WTC11 (cell line): ENCODE measurements at regions not wholly inside any gene's neighbourhood (a gene's known extent, or its start where the extent isn't known, plus 50 kb on each side); places are given as distances from the start of the nearest gene placed in this dataset.

Experiments
- ATAC-seq: fragments of 200-7000 bp; cut with Tn5 transposase; 2 replicates; pipeline ENCODE4 v1.10.0; 2021; ENCODE audit warnings: mild to moderate bottlenecking, moderate library complexity
- CTCF ChIA-PET: fragments of 300-600 bp; sonication (Branson Sonifier 250); formaldehyde crosslinking; loops from one replicate; lab custom pipeline; 2021; ENCODE audit warnings: antibody characterized with exemption; lab: Charles Lee
- POLR2A ChIA-PET: fragments of 350-600 bp; sonication (Branson Sonifier 250); formaldehyde crosslinking; loops from one replicate; lab custom pipeline; 2021; ENCODE audit warnings: antibody characterized with exemption; lab: Charles Lee
- DNase-seq: peaks from one replicate; pipeline ENCODE4 v3.0.0; 2021; ENCODE audit warnings: low spot score
- H3K27ac Mint-ChIP-seq: 2 replicates; pipeline ENCODE4 v1.8.0; 2021; ENCODE audit warnings: mixed read lengths
- H3K27me3 Mint-ChIP-seq: 2 replicates; pipeline ENCODE4 v1.8.0; 2021; ENCODE audit warnings: low read depth, mild to moderate bottlenecking, moderate library complexity, mixed read lengths
- H3K36me3 Mint-ChIP-seq: 2 replicates; pipeline ENCODE4 v1.8.0; 2021; ENCODE audit warnings: mixed read lengths
- H3K4me1 Mint-ChIP-seq: 2 replicates; pipeline ENCODE4 v1.8.0; 2022; ENCODE audit warnings: mixed read lengths
- H3K4me3 Mint-ChIP-seq: 2 replicates; pipeline ENCODE4 v1.8.0; 2021; ENCODE audit warnings: mild to moderate bottlenecking, moderate library complexity, mixed read lengths
- H3K9me3 Mint-ChIP-seq: 2 replicates; pipeline ENCODE4 v1.8.0; 2021; ENCODE audit warnings: mixed read lengths
- ARID4B ChIP-seq: sonication (generic); formaldehyde crosslinking; IDR thresholded peaks from 2 replicates; pipeline ENCODE4 v1.8.0; 2023; ENCODE audit warnings: missing genetic modification reagents, mild to moderate bottlenecking, borderline replicate concordance
- CREB1 ChIP-seq: sonication (generic); formaldehyde crosslinking; IDR thresholded peaks from 2 replicates; pipeline ENCODE4 v1.8.0; 2023; ENCODE audit warnings: mild to moderate bottlenecking, missing genetic modification reagents
- FOXP4 ChIP-seq: sonication (generic); formaldehyde crosslinking; IDR thresholded peaks from 2 replicates; pipeline ENCODE4 v1.8.0; 2022; ENCODE audit warnings: mild to moderate bottlenecking, missing genetic modification reagents
- GRHL2 ChIP-seq: fragments of 250-450 bp; sonication (Bioruptor Pico); IDR thresholded peaks from 2 replicates; pipeline ENCODE4 v1.8.0; 2022; ENCODE audit warnings: mild to moderate bottlenecking, moderate library complexity; ENCODE audit not compliant: insufficient replicate concordance, severe bottlenecking
- IRF1 ChIP-seq: sonication (generic); formaldehyde crosslinking; IDR thresholded peaks from 2 replicates; pipeline ENCODE4 v1.8.0; 2023; ENCODE audit warnings: missing genetic modification reagents
- MAX ChIP-seq: sonication (generic); formaldehyde crosslinking; IDR thresholded peaks from 2 replicates; pipeline ENCODE4 v1.8.0; 2022; ENCODE audit warnings: mild to moderate bottlenecking, missing genetic modification reagents
- MLX ChIP-seq: sonication (generic); formaldehyde crosslinking; IDR thresholded peaks from 2 replicates; pipeline ENCODE4 v1.8.1; 2023; ENCODE audit warnings: mild to moderate bottlenecking, missing genetic modification reagents, moderate library complexity
- NFE2L1 ChIP-seq: sonication (generic); formaldehyde crosslinking; IDR thresholded peaks from 2 replicates; pipeline ENCODE4 v1.8.1; 2023; ENCODE audit warnings: missing genetic modification reagents
- NFYB ChIP-seq: sonication (generic); formaldehyde crosslinking; conservative IDR thresholded peaks from 2 replicates; pipeline ENCODE4 v1.8.0; 2022; ENCODE audit warnings: low read depth, missing genetic modification reagents
- NR2C2 ChIP-seq: sonication (generic); formaldehyde crosslinking; IDR thresholded peaks from 2 replicates; pipeline ENCODE4 v1.8.0; 2022; ENCODE audit warnings: mild to moderate bottlenecking, missing genetic modification reagents
- PRRX2 ChIP-seq: fragments of 250-450 bp; sonication (Bioruptor Pico); IDR thresholded peaks from 2 replicates; pipeline ENCODE4 v1.8.0; 2021; ENCODE audit warnings: mild to moderate bottlenecking
- TCF7 ChIP-seq: sonication (generic); formaldehyde crosslinking; IDR thresholded peaks from 2 replicates; pipeline ENCODE4 v1.8.0; 2022; ENCODE audit warnings: mild to moderate bottlenecking, low read depth, missing genetic modification reagents, moderate library complexity
- TEAD4 ChIP-seq: sonication (generic); formaldehyde crosslinking; IDR thresholded peaks from 2 replicates; pipeline ENCODE4 v1.8.0; 2022; ENCODE audit warnings: mild to moderate bottlenecking, missing genetic modification reagents
- TP53 ChIP-seq: sonication (generic); formaldehyde crosslinking; IDR thresholded peaks from 2 replicates; pipeline ENCODE4 v1.8.1; 2023; ENCODE audit warnings: mild to moderate bottlenecking, missing genetic modification reagents
- ZMAT4 ChIP-seq: fragments of 250-450 bp; sonication (Bioruptor Pico); IDR thresholded peaks from 2 replicates; pipeline ENCODE4 v1.9.0; 2021; ENCODE audit warnings: mild to moderate bottlenecking
- ZNF138 ChIP-seq: sonication (generic); formaldehyde crosslinking; conservative IDR thresholded peaks from 2 replicates; pipeline ENCODE4 v1.8.1; 2022; ENCODE audit warnings: mild to moderate bottlenecking, moderate library complexity, missing genetic modification reagents
- ZNF232 ChIP-seq: sonication (generic); formaldehyde crosslinking; IDR thresholded peaks from 2 replicates; pipeline ENCODE4 v1.8.0; 2022; ENCODE audit warnings: mild to moderate bottlenecking, missing genetic modification reagents
- ZNF532 ChIP-seq: fragments of 250-450 bp; sonication (Bioruptor Pico); IDR thresholded peaks from 2 replicates; pipeline ENCODE4 v1.9.0; 2021; ENCODE audit warnings: mild to moderate bottlenecking, borderline replicate concordance
- ZNF671 ChIP-seq: fragments of 250-450 bp; sonication (Bioruptor Pico); IDR thresholded peaks from 2 replicates; pipeline ENCODE4 v1.8.0; 2021; ENCODE audit warnings: mild to moderate bottlenecking
- ZSCAN18 ChIP-seq: fragments of 250-450 bp; sonication (Bioruptor Pico); IDR thresholded peaks from 2 replicates; pipeline ENCODE4 v2.1.2; 2022; ENCODE audit warnings: mild to moderate bottlenecking, moderate library complexity

- no peaks in the 10 kb centered on the region for H3K9me3 Mint-ChIP-seq
- peaks cover 4% of the 10 kb centered on the region; the same call in 1 of the 2 replicates for H3K4me1 Mint-ChIP-seq
- POLR2A ChIA-PET, result no interaction called here
- ATAC-seq (no peak), DNase-seq (no peak)
- no peak overlapping the region for H3K27ac Mint-ChIP-seq
- TF ChIP-seq ZMAT4 (CRISPR knock-in tag) (no peak), ZNF232 (CRISPR knock-in tag) (no peak), ZNF532 (CRISPR knock-in tag) (no peak), NR2C2 (CRISPR knock-in tag) (no peak), PRRX2 (CRISPR knock-in tag) (no peak), MLX (CRISPR knock-in tag) (no peak), TEAD4 (CRISPR knock-in tag) (no peak), MAX (CRISPR knock-in tag) (no peak), ZNF671 (CRISPR knock-in tag) (no peak), ZNF138 (no peak), ZSCAN18 (CRISPR knock-in tag) (no peak), NFYB (no peak), NFE2L1 (no peak), GRHL2 (CRISPR knock-in tag) (no peak), TCF7 (CRISPR knock-in tag) (no peak), CREB1 (no peak), ARID4B (CRISPR knock-in tag) (no peak), FOXP4 (CRISPR knock-in tag) (no peak), TP53 (no peak), IRF1 (CRISPR knock-in tag) (no peak)
- H3K4me3 Mint-ChIP-seq, result no peak overlapping the region
- CTCF ChIA-PET, result no interaction called here
- H3K36me3 Mint-ChIP-seq, result no peaks in the 10 kb centered on the region
- no peaks in the 10 kb centered on the region; the same call in 1 of the 2 replicates for H3K27me3 Mint-ChIP-seq
Observed at GRCh38 chr11:70024773-70025045, 53.4 kb upstream of the ANO1 start.
